Stimulated activated naive CD8-positive, alpha-beta T cell treated with anti-CD3 and anti-CD28 coated beads, Interleukin-15, amount 100 ng/mL, for 72 hours (primary cell): ENCODE measurements at regions not wholly inside any gene's neighbourhood (a gene's known extent, or its start where the extent isn't known, plus 50 kb on each side); places are given as distances from the start of the nearest gene placed in this dataset.
"Not testable (repeated sequence)": the region's sequence is repeated elsewhere in the genome, so short reads cannot be mapped to it uniquely, and the experiment has no call there.

Experiments used
- ATAC-seq: fragments of 150-1000 bp; cut with Tn5 transposase; 2 replicates; pipeline ENCODE4 v1.10.0; 2021; ENCODE audit warnings: mild to moderate bottlenecking, moderate library complexity
- DNase-seq, 2 donors: peaks; one replicate each; pipeline ENCODE4 v3.0.0; 2021 to 2022
- H3K27ac Mint-ChIP-seq, 2 donors: one replicate each; pipeline ENCODE4 v1.8.0; 2022; ENCODE audit warnings: mild to moderate bottlenecking in 2 of 2, mixed read lengths in 2 of 2, moderate library complexity in 2 of 2
- H3K27me3 Mint-ChIP-seq: one replicate; pipeline ENCODE4 v1.8.0; 2022; ENCODE audit warnings: mixed read lengths
- H3K4me1 Mint-ChIP-seq: one replicate; pipeline ENCODE4 v1.8.0; 2022; ENCODE audit warnings: mild to moderate bottlenecking, mixed read lengths
- H3K4me3 Mint-ChIP-seq, 2 donors: one replicate each; pipeline ENCODE4 v1.8.0; 2022; ENCODE audit warnings: mild to moderate bottlenecking in 2 of 2, mixed read lengths in 2 of 2, moderate library complexity in 1 of 2
- H3K9me3 Mint-ChIP-seq, 2 donors: one replicate each; pipeline ENCODE4 v1.8.0; 2022; ENCODE audit warnings: mixed read lengths in 2 of 2

DNA sequence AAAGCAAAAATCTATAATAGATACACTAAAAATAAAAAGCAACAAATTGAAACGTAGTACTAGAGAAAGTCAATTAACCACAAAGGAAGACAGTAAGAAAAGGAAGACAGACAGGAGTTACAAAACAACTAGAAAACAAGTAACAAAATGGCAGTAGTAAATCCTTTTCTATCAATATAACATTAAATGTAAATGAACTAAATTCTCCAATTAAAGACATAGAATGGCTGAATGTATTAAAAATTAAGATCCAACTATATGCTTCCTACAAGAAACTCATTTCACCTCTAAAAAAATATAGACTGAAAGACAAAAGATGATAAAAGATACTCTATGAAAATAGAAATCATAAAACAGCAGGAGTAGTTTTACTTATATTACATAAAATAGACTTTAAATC lies 79.1 kb downstream of the CTH start:
- Mint-ChIP-seq H3K4me3 (no peak overlapping the region), H3K27ac (no peak overlapping the region), H3K9me3 (no peaks in the 10 kb centered on the region), H3K27me3 (peaks cover 12% of the 10 kb centered on the region), H3K4me1 (no peaks in the 10 kb centered on the region)
- DNase-seq = no peak
- no peak for ATAC-seq

DNA sequence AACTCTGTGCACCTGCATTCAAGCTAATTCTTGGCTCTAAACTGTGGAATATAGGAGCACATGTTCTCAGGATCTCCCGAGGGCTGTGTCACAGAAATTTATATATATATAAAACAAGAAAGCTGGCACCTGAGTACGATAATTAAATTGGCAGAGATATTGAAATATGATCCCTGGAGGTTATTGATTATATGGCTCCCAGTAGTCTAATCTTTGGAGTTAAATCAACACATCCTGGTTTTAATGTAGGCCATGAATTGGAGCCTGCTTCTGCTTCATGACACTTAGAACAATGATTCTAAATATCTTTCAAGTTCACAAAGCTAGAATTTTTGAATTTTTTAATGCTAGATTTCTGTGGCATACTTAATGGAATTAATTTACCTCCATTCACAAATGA lies 84.3 kb downstream of the CTH start:
- Mint-ChIP-seq H3K4me3 (no peak overlapping the region), H3K4me1 (no peaks in the 10 kb centered on the region), H3K9me3 (no peaks in the 10 kb centered on the region), H3K27me3 (peaks cover 12% of the 10 kb centered on the region), H3K27ac (no peak overlapping the region)
- ATAC-seq (no peak), DNase-seq (no peak)

DNA sequence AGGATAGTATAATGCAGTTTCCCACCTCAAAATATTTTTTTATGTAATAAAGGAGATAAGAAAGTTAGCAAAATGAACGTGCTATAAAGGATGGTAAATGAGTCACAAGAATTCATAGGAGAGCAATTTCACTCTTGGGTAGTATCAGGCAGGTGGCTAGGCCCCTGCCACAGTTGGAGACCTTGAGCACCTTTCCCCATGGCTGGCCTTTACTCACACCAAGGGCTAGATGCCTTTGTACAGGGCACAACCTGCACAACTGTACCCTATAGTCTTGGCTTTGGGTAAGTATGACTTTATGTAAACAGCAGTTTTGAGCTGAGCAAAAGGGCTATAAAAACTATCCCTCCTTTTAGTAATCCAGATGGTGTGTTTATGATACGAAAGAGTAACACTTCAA lies 85.1 kb downstream of the CTH start:
- Mint-ChIP-seq H3K4me1 (no peaks in the 10 kb centered on the region), H3K27ac (no peak overlapping the region), H3K9me3 (no peaks in the 10 kb centered on the region), H3K27me3 (peaks cover 9% of the 10 kb centered on the region), H3K4me3 (no peak overlapping the region)
- DNase-seq = no peak
- ATAC-seq = no peak

DNA sequence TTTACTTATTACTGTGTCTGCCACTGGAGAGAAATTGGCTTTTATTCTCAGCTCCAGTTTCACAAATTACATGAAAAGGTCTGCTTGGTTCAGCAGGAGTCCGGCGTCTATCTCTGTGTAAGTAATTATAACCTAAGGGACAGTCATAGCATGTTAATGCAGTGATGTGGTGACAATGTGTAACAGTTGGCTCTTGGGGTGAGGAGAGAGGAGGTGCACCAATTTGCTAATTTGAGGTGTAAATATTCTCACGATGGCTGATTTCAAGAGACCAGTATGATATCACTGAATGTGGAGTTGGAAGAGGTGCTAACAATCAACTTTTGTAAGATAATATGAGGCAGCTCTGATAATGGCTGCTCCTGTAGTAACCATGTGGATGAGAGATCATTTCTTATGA lies 86.1 kb downstream of the CTH start:
- Mint-ChIP-seq H3K4me3 (no peak overlapping the region), H3K4me1 (no peaks in the 10 kb centered on the region), H3K27ac (no peak overlapping the region), H3K9me3 (no peaks in the 10 kb centered on the region), H3K27me3 (no peaks in the 10 kb centered on the region)
- ATAC-seq (no peak), DNase-seq (no peak)

DNA sequence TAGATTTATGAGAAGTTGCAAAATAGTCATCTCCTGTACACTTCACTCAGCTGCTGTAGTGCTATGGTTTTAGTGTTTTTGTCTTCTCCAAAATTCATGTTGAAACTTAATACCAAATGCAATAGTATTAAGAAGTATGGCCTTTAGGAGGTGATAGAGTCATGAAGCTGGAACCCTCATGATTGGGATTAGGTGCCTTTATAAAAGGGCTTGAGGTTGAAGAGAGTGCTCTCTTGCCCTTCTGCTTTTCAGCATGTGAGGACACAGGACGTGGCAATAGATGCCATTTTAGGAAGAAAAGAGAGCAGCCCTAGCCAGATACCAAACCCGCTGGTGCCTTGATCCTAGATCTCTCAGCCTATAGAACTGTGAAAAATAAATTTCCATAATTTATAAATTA lies 87.6 kb downstream of the CTH start:
- H3K4me1 Mint-ChIP-seq = no peaks in the 10 kb centered on the region
- DNase-seq (no peak), ATAC-seq (no peak)

DNA sequence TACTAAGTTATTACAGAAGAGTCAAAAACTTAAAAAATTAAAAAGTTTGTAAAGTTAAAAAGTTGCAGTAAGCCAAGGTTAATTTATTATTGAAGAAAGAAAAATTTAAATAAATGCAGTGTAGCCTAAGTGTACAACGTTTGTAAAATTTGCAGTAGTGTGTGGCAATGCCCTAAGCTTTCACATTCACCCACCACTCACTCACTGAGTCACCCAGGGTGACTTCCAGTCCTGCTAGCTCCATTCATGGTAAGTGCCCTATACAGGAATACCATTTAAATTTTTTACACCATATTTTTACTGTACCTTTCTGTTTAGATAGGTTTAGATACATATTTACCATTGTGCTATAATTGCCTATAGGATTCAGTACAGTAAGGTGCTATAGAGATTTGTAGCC lies 88.6 kb downstream of the CTH start:
- no peak overlapping the region for H3K27ac Mint-ChIP-seq
- peak; percentile 58 for ATAC-seq
- H3K4me3 Mint-ChIP-seq = no peak overlapping the region
- H3K4me1 Mint-ChIP-seq = no peaks in the 10 kb centered on the region
- no peak for DNase-seq
- H3K27me3 Mint-ChIP-seq = no peaks in the 10 kb centered on the region
- H3K9me3 Mint-ChIP-seq = no peaks in the 10 kb centered on the region

More for the DNA sequence above, 87.6 kb downstream of the CTH start:
- H3K27me3 Mint-ChIP-seq = no peaks in the 10 kb centered on the region
- no peaks in the 10 kb centered on the region for H3K9me3 Mint-ChIP-seq
- H3K4me3 Mint-ChIP-seq = no peak overlapping the region
- H3K27ac Mint-ChIP-seq = no peak overlapping the region

DNA sequence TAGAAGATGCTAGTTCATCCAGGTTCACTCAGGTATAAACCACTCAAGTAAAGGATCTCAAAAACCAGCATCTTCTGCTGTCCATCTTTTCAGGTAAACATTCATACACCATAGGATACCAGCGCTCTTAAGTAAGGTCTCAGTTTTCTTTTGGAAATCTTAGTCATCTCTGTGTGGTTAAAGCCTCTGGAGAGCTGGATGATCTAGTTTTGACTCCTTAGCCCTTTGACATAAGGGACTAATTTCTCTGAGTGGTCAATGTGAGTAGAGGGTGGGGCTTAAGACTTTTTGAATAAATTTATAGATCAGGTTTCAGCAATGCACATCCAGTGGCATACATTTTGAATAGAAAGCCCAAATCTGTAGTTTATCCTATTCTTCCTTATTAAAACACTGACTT lies 92.3 kb downstream of the CTH start:
- Mint-ChIP-seq H3K4me1 (no peaks in the 10 kb centered on the region), H3K9me3 (no peaks in the 10 kb centered on the region), H3K27ac (no peak overlapping the region), H3K27me3 (no peaks in the 10 kb centered on the region), H3K4me3 (no peak overlapping the region)
- no peak for DNase-seq
- no peak for ATAC-seq

DNA sequence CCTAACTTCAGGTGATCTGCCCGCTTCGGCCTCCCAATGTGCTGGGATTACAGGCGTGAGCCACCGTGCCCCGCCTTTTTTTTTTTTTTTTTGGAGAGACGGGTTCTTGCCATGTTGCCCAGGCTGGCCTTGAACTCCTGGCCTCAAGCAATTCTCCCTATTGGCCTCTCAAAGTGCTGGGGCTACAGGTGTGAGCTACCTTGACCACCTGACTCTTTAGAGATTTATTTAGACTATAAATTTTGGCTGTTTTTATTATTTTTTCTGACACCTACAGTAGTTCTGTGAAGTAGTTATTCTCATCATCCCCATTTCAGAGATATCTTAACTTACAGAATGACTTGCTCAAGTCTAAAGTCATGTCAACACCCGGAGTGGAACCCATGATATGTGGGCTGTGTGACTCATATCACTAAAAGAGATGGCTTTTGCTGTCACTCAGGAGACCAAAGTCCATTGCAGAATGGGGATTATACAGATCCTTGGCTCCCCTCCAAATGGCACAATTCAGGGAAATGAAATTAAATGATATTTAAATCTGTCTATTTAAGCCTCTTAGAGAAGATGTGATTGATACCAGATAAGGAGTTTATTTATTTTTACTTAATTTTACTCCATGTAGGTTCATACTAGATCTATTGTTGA lies 93.2 kb downstream of the CTH start:
- DNase-seq (peak in 1 of 2 donors; percentile 22), ATAC-seq (peak; percentile 76)
- Mint-ChIP-seq H3K4me3 (no peak overlapping the region), H3K9me3 (no peaks in the 10 kb centered on the region), H3K27ac (no peak overlapping the region), H3K27me3 (no peaks in the 10 kb centered on the region), H3K4me1 (no peaks in the 10 kb centered on the region)

DNA sequence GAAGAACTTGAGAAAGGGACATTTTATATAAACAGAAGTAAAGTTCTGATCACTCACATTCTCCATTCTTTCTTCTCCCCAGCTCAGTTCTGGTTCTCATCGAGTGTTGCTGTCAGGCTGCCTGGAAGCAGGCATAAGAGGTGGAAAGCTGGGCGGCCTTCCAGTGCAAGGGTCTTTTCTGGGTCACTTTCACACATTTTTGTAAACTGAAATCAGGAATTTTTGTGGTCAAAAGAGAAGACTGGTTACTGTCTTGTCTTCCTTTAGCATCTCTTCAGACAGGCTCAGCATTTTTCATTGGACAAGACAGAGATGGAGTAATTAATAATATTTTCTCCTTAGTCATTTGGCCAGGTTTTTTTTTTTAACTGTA lies 93.7 kb downstream of the CTH start:
- H3K4me1 Mint-ChIP-seq = no peaks in the 10 kb centered on the region
- H3K9me3 Mint-ChIP-seq = no peaks in the 10 kb centered on the region
- no peak for DNase-seq
- no peaks in the 10 kb centered on the region for H3K27me3 Mint-ChIP-seq
- no peak for ATAC-seq
- no peak overlapping the region for H3K27ac Mint-ChIP-seq
- no peak overlapping the region for H3K4me3 Mint-ChIP-seq

DNA sequence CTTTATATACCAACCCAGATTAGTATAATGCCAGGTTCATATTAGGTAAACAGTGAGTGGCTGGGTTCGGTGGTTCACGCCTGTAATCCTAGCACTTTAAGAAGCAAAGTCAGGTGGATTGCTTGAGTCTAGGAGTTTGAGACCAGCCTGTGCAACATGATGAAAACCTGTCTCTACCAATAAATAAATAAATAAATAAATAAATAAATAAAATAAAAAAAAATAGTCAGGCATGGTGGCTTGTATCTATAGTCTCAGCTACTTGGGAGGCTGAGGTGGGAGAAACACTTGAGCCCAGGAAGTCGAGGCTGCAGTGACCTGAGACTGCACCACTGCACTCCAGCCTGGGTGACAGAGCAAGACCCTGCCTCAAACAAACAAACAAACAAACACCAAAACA lies 96.9 kb downstream of the CTH start:
- not testable (repeated sequence) for H3K4me1 Mint-ChIP-seq, DNase-seq, H3K9me3 Mint-ChIP-seq, H3K4me3 Mint-ChIP-seq, H3K27me3 Mint-ChIP-seq, H3K27ac Mint-ChIP-seq, ATAC-seq

DNA sequence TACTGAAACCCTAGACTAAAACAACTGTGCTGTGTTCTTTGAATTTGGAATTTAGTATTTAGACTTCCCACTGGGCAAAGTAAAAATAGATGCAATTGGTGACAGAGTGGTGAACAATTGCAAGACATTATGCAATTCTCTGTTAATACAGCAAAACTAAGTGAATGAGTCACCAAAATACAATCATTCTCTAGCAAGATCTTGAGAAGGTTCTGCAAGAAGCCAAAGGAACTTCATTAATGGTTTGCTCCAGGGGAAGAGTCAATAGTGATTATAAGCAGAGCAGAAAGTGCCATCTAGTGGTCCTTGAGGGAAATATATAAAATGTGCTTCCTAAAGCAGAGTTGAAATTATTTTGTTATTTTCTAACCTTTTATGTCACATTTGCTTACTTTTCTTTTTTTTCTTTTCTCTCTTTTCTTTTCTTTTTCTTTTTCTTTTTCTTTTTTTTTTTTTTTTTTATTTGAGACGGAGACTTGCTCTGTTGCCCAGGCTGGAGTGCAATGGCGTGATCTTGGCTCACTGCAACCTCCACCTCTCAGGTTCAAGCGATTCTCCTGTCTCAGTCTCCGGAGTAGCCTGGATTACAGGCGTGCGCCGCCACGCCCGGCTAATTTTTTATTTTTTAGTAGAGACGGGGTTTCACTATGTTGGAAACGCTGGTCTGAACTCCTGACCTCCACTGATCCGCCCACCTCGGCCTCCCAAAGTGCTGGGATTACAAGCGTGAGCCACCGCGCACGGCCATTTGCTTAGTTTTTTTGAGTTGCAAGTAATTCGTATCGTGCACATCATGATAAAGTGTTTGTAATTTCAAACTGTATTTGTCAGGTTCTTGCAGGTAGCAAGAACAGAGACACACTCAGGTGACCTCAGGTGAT lies 99.2 kb downstream of the CTH start:
- peak; percentile 69 for ATAC-seq
- DNase-seq = no peak
- H3K4me3 Mint-ChIP-seq = no peak overlapping the region
- no peaks in the 10 kb centered on the region for H3K27me3 Mint-ChIP-seq
- no peaks in the 10 kb centered on the region for H3K4me1 Mint-ChIP-seq
- peak overlapping the region in 1 of 2 donors; percentile 65 for H3K27ac Mint-ChIP-seq
- H3K9me3 Mint-ChIP-seq = no peaks in the 10 kb centered on the region

DNA sequence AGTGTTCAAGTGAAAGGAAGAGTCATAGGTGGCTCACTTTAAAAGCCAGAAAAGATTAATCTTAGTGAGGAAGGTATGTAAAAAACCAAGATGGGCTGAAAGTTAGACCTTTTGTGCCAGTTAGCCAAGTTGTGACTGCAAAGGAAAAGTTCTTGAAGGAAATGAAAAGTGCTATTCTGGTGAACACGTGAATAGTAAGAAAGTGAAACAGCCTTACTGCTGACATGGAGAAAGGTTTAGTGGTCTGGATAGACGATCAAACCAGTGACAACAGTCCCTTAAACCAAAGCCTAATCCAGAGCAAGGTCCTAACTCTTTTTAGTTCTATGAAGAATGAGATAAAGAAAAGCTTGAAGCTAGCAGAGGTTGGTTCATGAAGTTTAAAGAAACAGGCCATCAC lies 106.4 kb downstream of the CTH start:
- no peak overlapping the region for H3K27ac Mint-ChIP-seq
- no peak overlapping the region for H3K4me3 Mint-ChIP-seq

DNA sequence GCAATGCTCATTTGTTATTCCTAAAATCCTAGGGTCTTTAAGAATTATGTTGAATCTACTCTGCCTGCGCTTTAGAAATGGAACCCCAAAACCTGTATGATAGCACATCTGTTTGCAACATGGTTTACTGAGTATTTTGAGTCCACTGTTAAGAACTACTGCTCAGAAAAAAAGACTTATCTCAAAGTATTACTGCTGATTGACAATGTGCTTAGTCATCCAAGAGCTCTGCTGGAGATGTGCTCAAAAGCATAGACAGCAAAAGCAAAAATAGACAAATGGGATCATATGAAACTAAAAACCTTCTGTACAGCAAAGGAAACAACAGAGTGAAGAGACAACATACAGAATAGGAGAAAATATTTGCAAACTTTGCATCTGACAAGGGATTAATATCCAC lies 107.0 kb downstream of the CTH start:
- Mint-ChIP-seq H3K4me3 (no peak overlapping the region), H3K9me3 (no peaks in the 10 kb centered on the region), H3K27me3 (no peaks in the 10 kb centered on the region), H3K4me1 (no peaks in the 10 kb centered on the region), H3K27ac (no peak overlapping the region)
- ATAC-seq (no peak), DNase-seq (no peak)

More for the DNA sequence above, 106.4 kb downstream of the CTH start:
- no peak for DNase-seq
- Mint-ChIP-seq H3K9me3 (no peaks in the 10 kb centered on the region), H3K4me1 (no peaks in the 10 kb centered on the region), H3K27me3 (no peaks in the 10 kb centered on the region)
- no peak for ATAC-seq

DNA sequence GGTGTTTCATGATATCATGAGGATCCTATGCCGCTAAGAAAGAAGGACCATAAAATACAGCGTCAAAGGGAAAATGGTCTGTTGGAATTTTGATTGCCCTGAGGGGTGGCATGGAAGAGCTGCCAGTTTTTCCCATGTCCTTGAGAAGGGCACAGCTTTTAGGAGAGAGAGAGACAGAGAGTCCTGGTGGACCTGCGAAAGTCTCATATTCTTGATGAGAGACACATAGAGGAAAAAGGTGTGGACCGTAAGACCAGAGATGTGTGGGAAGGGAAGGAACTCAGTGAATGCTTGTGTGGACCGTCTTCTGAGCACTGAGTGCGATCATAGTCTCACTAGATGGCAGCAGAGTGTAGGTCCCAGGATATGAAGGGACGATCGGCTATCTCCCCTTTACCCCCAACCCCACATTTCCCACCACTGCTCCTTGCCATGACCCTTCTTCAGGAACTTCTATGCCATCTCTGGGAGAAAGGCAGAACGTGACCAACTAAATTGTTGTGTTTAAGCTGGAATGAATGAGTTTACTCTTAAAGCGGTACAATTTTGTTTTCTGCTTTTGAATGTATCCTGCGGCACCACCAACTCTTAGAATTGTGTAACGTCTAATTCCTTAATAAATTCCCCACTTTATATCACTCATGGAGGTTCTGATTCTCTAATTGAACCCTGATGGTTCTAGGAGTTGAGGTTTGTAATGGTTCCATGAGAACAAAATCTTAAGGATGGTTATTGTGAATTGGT lies 117.7 kb downstream of the CTH start:
- no peak overlapping the region for H3K4me3 Mint-ChIP-seq
- no peak for DNase-seq

DNA sequence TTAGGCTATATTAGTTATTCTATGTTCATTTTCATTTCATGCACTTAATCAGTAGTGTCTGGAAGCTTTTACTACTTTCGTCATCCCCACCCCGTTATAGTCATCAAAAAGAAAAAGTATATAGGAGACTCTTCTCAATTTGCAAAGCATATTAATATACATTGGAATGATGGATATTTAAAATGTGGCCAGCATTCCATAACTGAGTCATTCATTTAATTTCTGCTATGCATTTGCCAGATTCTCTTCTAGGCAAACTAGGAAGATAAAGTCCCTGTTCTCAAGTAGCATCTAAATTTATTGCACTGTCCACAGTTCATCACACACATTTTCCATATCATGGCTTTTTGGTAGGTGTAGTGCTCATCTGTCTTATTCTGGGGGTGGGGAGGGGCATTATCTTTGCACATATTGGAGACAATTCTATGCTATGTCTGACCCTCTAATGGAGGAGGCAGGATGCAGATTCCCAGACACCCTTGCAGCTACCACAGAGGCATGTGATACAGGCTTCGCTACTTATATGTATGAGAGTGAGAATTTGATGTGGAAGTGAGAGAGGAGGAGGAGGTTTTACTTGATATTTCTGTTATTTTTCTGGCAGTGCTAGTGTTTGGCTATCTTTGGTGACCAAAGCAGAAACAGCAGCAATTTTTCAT lies 125.8 kb downstream of the CTH start:
- H3K4me1 Mint-ChIP-seq = no peaks in the 10 kb centered on the region
- H3K4me3 Mint-ChIP-seq = no peak overlapping the region
- no peak overlapping the region for H3K27ac Mint-ChIP-seq
- ATAC-seq (no peak), DNase-seq (no peak)
- H3K27me3 Mint-ChIP-seq = peaks cover 15% of the 10 kb centered on the region
- no peaks in the 10 kb centered on the region for H3K9me3 Mint-ChIP-seq

More for the DNA sequence above, 117.7 kb downstream of the CTH start:
- H3K27me3 Mint-ChIP-seq = peaks cover 26% of the 10 kb centered on the region
- no peaks in the 10 kb centered on the region for H3K9me3 Mint-ChIP-seq
- peaks cover 8% of the 10 kb centered on the region for H3K4me1 Mint-ChIP-seq
- H3K27ac Mint-ChIP-seq = no peak overlapping the region
- peak; percentile 70 for ATAC-seq

DNA sequence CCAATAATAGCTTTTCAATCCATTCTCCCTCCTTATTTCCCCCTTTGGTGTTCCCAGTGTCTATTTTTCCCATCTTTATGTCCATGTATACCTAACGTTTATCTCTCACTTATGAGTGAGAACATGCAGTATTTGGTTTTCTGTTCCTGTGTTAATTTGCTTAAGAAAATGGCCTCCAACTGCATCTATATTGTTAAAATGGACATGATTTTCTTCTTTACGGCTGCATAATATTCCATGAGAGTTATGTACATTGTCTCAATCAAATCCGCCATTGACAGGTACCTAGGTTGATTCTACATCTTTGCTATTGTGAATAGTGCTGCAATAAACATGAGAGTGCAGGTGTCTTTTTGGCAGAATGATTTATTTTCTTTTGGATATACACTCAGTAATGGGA lies 126.7 kb downstream of the CTH start:
- Mint-ChIP-seq H3K4me3 (no peak overlapping the region), H3K4me1 (no peaks in the 10 kb centered on the region), H3K9me3 (no peaks in the 10 kb centered on the region), H3K27me3 (peaks cover 15% of the 10 kb centered on the region), H3K27ac (no peak overlapping the region)
- ATAC-seq (no peak), DNase-seq (no peak)
